MG63 (cell line): ENCODE measurements at regions not wholly inside any gene's neighbourhood (a gene's known extent, or its start where the extent isn't known, plus 50 kb on each side); places are given as distances from the start of the nearest gene placed in this dataset.

Experiments
- DNase-seq: peaks from one replicate; pipeline ENCODE4 v3.0.0-alpha.2; 2020
- H3K27me3 ChIP-seq: fragments of 250-450 bp; sonication (Bioruptor Pico); 2 replicates; pipeline ENCODE4 v1.5.1; 2020; ENCODE audit warnings: mild to moderate bottlenecking, moderate library complexity
- H3K36me3 ChIP-seq: fragments of 250-450 bp; sonication (Bioruptor Pico); 2 replicates; pipeline ENCODE4 v1.5.1; 2020; ENCODE audit warnings: mild to moderate bottlenecking, moderate library complexity
- H3K4me3 ChIP-seq: fragments of 250-450 bp; sonication (Bioruptor Pico); 2 replicates; pipeline ENCODE4 v1.5.1; 2020; ENCODE audit warnings: mild to moderate bottlenecking, moderate library complexity
- H3K9me3 ChIP-seq: fragments of 250-450 bp; sonication (Bioruptor Pico); 2 replicates; pipeline ENCODE4 v1.5.1; 2020; ENCODE audit warnings: mild to moderate bottlenecking, moderate library complexity

DNA sequence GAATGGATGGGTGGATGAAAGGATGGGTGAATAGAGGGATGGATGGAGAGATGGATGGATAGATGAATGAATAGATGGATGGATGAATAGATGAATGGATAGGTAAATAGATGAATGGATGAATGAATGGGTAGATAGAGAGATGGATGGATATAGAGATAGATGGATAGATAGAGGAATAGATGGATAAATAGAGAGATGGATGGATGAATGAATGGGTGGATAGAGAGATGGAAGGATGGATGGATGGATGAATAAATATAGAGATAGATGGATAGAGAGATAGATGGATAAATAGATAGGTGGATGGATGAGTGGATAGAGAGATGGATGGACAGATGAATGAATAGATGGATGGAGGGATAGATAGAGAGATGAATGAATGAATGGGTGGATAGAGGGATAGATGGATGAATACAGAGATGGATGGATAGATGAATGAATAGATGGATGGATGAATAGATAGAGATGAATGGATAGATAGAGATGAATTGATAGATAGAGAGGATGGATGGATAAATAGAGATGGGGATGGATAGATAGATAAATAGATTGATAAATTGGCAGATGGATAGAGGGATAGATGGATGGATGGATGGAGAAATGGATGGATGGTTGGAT is 106.7 kb upstream of the SOX1 start:
- H3K27me3 ChIP-seq = no peaks in the 10 kb centered on the region; the same call in 1 of the 2 replicates

DNA sequence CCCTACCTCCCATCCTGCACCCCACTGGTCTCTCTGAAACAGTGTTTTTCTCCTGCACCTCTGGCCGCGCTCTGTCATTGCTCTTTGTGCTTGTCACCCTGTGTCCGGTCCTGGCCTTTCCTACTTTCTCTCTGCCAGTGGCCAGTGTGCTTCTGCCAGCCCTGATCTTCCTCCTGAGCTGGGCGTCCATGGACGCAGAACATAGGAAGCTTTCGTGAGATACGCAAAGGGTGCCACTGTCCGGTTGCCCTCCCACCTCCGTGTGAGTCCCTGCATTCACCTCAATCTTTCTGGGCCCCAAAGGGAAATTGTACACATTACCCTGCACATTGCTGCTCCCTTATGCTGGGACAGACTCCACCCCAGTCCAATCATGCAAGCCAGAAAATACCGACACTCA is 105.7 kb upstream of the SOX1 start:
- H3K36me3 ChIP-seq = no peaks in the 10 kb centered on the region
- DNase-seq = no peak
- no peak overlapping the region for H3K4me3 ChIP-seq
- no peaks in the 10 kb centered on the region for H3K9me3 ChIP-seq
- no peaks in the 10 kb centered on the region; the same call in 1 of the 2 replicates for H3K27me3 ChIP-seq

More for the DNA sequence above, 106.7 kb upstream of the SOX1 start:
- Histone ChIP-seq H3K4me3 (no peak overlapping the region), H3K9me3 (no peaks in the 10 kb centered on the region), H3K36me3 (no peaks in the 10 kb centered on the region)
- DNase-seq = no peak

- no peak for DNase-seq
- H3K9me3 ChIP-seq = no peaks in the 10 kb centered on the region
Measured at GRCh38 chr13:111961651-111962192, 105.2 kb upstream of the SOX1 start.

DNA sequence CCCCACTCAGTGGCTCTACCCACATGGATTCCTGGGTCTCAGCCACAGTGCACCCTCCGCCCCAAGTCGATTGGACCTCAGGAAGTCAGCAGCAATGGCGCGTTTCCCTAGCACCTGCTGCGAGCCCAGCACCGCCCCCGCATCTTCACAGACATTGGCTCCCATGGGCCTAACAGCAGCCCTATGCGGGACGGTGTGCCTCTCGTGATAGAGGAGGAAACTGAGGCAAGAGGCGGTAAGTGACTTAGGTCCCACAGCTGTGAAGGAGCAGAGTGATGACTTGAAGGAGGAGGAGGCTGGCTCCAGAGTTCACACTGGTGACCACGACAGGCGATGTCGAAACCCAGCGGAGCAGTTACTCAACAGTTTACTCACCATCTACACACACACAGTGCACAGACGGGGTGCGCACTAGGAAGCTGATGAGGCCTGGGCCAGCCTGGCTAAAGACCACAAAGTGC is 104.5 kb upstream of the SOX1 start:
- Histone ChIP-seq H3K4me3 (no peak overlapping the region), H3K36me3 (no peaks in the 10 kb centered on the region), H3K9me3 (no peaks in the 10 kb centered on the region), H3K27me3 (no peaks in the 10 kb centered on the region)
- DNase-seq = no peak

More at GRCh38 chr13:111961651-111962192, 105.2 kb upstream of the SOX1 start:
- Histone ChIP-seq H3K36me3 (no peaks in the 10 kb centered on the region), H3K4me3 (no peak overlapping the region), H3K27me3 (no peaks in the 10 kb centered on the region; the same call in 1 of the 2 replicates)

DNA sequence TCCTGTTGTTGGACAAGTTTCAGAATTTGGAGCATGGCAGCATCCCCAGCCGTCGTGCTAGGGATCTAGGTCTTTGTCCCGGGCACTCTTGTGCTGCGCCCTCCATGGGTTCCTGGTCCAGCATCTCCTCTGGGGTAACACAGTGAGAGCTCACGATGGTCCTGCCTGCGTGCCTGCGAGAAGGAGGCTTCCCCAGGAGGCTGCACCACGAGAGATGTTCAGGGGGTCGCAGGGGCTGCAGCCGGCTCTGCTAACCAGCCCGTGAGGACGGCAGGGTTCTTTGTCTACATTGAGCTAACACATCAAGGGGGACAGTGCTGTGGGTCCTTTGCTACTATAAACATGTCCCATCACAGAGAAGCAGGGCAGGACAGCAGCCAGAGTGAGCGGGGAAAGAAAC is 103.9 kb upstream of the SOX1 start:
- H3K4me3 ChIP-seq = no peak overlapping the region
- DNase-seq = no peak
- H3K27me3 ChIP-seq = no peaks in the 10 kb centered on the region
- no peaks in the 10 kb centered on the region for H3K9me3 ChIP-seq
- no peaks in the 10 kb centered on the region for H3K36me3 ChIP-seq

- Histone ChIP-seq H3K4me3 (no peak overlapping the region), H3K27me3 (no peaks in the 10 kb centered on the region), H3K9me3 (no peaks in the 10 kb centered on the region), H3K36me3 (no peaks in the 10 kb centered on the region)
- DNase-seq = no peak
Measured at GRCh38 chr13:111964411-111965035, 102.4 kb upstream of the SOX1 start.

DNA sequence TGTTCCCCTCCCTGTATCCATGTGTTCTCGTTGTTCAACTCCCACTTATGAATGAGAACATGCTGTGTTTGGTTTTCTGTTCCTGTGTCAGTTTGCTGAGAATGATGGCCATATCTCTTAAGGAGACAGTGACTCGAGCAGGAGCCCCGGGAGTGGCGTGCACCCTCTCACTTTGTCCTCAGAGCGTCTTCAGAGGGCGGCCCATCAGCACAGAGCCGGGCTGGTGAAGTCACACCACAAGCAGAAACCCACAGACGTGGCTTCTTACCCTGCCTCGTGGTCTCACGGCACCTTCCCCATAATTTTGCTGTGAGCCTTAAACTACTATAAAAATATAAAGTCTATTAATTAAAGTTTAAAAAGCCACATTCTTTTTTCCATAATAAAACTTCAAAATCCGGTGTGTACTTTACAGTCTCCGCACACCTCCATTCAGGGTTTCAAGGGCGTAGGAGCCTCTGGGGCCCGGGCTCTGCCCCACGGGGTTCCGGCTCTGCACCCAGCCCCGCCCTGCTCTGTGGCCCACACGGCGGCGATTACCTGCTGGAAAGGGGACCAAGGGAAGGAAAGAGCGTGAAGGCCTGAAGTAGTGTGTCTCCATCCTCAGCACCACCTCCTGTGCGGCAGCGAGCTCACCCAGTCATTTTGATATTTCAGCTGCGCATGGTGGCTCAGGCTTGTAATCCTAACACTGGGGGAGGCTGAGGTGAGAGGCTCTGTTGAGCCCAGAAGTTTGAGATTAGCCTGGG is 101.3 kb upstream of the SOX1 start:
- Histone ChIP-seq H3K4me3 (no peak overlapping the region), H3K9me3 (no peaks in the 10 kb centered on the region), H3K36me3 (no peaks in the 10 kb centered on the region), H3K27me3 (no peaks in the 10 kb centered on the region)
- no peak for DNase-seq

DNA sequence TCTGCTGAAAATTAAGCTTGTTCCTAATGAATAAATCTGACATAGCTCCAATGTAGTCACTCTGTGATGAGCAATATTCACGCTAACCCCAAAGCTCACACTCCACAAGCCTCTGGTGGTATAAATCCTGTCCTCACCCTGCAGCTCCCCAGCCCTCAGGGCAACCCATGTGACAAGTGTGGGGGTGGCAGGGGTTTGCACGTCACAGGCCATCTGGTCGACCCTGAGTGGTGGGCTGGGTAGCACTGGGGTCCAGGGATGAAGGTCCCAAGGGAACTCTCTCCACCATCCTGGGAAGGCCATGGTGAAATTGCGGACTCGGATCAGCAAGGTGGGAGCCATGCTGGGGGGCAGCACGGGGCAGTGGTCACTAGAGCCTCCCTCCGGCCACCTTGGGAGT is 100.0 kb upstream of the SOX1 start:
- DNase-seq = no peak
- Histone ChIP-seq H3K36me3 (no peaks in the 10 kb centered on the region), H3K4me3 (no peak overlapping the region), H3K9me3 (no peaks in the 10 kb centered on the region), H3K27me3 (no peaks in the 10 kb centered on the region)

DNA sequence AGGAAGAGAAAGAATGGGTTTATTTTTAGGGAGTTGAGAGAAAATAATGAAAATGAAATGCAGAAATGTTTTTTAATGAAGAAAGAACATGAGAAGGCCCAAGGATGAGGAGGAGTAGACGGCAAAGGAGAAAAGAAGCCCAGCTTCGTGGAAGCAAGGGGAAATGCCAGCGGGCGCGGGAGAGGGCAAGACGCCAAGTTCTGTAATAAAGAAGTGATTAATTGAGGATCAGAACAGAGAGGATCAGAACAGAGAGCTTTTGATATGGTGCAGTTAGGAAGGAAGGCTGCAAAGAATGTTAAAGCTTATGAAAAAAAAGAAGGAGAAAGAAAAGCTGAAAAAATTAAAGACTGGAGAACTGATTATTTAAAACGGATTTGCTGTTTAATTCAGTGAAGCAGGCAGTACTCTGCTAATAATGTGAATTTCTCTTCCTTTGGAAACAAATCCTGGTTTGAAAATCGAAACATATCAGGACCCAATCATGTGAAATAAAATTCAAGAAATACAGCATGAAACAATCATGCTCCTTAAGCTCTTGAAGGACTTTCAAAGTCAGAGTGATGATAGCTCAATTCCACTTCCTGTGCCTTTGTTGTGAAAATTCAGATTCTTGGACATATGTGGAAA is 99.3 kb upstream of the SOX1 start:
- DNase-seq = no peak
- Histone ChIP-seq H3K27me3 (no peaks in the 10 kb centered on the region), H3K9me3 (no peaks in the 10 kb centered on the region), H3K4me3 (no peak overlapping the region), H3K36me3 (no peaks in the 10 kb centered on the region)

GRCh38 chr13:111968336-111969010 is 98.5 kb upstream of the SOX1 start:
- no peak for DNase-seq
- H3K36me3 ChIP-seq = no peaks in the 10 kb centered on the region
- no peaks in the 10 kb centered on the region for H3K27me3 ChIP-seq
- no peaks in the 10 kb centered on the region for H3K9me3 ChIP-seq
- no peak overlapping the region for H3K4me3 ChIP-seq

DNA sequence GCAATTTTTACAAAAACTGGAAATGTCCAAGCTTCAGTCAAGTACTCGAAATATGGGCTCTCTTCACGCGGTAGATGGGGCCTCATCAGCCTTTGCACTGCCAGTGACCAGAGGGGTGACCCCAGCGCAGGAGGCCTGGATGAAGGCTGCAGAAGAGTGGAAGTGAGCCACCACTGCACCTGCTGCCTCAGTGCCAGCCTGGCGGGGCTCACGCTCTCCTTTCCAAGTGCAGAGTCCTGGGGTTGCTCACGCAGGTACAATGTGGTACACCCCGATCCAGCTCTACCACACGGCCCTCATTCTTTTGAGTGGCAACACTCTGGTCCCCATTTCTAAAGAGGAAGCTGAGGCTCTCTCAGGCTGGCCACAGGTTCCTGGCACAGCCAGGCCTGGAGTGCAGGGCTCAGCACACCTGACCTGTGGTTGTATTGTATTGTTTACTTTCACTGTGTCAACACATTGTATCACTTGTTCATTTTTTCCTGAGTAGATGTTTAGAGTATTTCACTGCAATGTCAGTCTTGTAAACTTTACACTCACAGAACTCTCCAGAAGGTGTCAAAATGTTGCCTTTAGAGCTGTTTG is 97.3 kb upstream of the SOX1 start:
- Histone ChIP-seq H3K36me3 (no peaks in the 10 kb centered on the region), H3K4me3 (no peak overlapping the region), H3K27me3 (no peaks in the 10 kb centered on the region), H3K9me3 (no peaks in the 10 kb centered on the region)
- no peak for DNase-seq

GRCh38 chr13:111970494-111971141 is 96.3 kb upstream of the SOX1 start:
- Histone ChIP-seq H3K9me3 (no peaks in the 10 kb centered on the region), H3K27me3 (no peaks in the 10 kb centered on the region), H3K4me3 (no peak overlapping the region), H3K36me3 (no peaks in the 10 kb centered on the region)
- no peak for DNase-seq

- H3K27me3 ChIP-seq = no peaks in the 10 kb centered on the region
- DNase-seq = no peak
- H3K4me3 ChIP-seq = no peak overlapping the region
- no peaks in the 10 kb centered on the region for H3K36me3 ChIP-seq
- H3K9me3 ChIP-seq = no peaks in the 10 kb centered on the region
Measured at GRCh38 chr13:111971891-111972780, 94.8 kb upstream of the SOX1 start.

DNA sequence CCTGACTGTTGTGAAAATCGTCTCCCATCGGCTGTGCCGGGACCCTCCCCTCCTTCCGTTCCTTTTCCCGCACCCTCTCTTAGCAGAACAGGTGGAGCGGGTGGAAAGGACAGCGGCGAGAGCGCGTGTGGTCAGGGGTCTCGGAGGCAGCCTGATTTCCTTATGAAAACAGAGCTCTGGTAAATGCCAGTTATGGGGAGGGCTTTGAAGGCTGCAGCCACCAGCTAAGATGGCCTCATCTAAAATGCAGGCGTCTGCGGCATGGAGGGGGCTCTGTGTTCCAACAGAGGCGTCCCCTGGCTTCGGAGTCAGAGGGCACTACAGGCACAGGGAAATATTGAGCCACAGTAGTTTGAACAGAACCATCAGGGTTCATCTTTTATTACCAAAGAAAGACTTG is 93.8 kb upstream of the SOX1 start:
- DNase-seq = no peak

More for the DNA sequence above, 93.8 kb upstream of the SOX1 start:
- no peaks in the 10 kb centered on the region for H3K27me3 ChIP-seq
- H3K36me3 ChIP-seq = no peaks in the 10 kb centered on the region
- H3K4me3 ChIP-seq = no peak overlapping the region
- no peaks in the 10 kb centered on the region for H3K9me3 ChIP-seq
